H1 (cell line): ENCODE measurements at regions not wholly inside any gene's neighbourhood (a gene's known extent, or its start where the extent isn't known, plus 50 kb on each side); places are given as distances from the start of the nearest gene placed in this dataset.

ENCODE experiments used
- CHD2 ChIP-seq: IDR thresholded peaks from 2 replicates; pipeline ENCODE4 v1.6.1; 2012; ENCODE audit warnings: low read length, improper control_type of control experiment
- CTCF ChIP-seq, 3 experiments: IDR thresholded peaks; 1 replicate in 2 of 3; 2 replicates in 1 of 3; pipeline versions ENCODE4 v1.5.1 to v1.6.1; 2011; ENCODE audit warnings: low read length in 3 of 3, mild to moderate bottlenecking in 3 of 3, inconsistent platforms in 2 of 3, low read depth in 1 of 3, moderate library complexity in 1 of 3; ENCODE audit not compliant: insufficient read depth in 1 of 3; ENCODE audit errors: control extremely low read depth in 1 of 3
- EZH2 ChIP-seq: fragments of 200-600 bp; sonication (generic); IDR thresholded peaks from 2 replicates; pipeline ENCODE4 v1.7.1; 2012; ENCODE audit warnings: low read depth, mild to moderate bottlenecking, moderate library complexity, low read length, inconsistent platforms; ENCODE audit not compliant: severe bottlenecking
- GTF2F1 ChIP-seq: IDR thresholded peaks from 2 replicates; pipeline ENCODE4 v1.6.1; 2012; ENCODE audit warnings: low read depth, low read length, improper control_type of control experiment, borderline replicate concordance
- KDM1A ChIP-seq: fragments of 200-600, 300-600 bp; sonication (generic); IDR thresholded peaks from 2 replicates; pipeline ENCODE4 v1.7.1; 2016; ENCODE audit warnings: mild to moderate bottlenecking, low read length, borderline replicate concordance
- POLR2AphosphoS5 ChIP-seq: IDR thresholded peaks from 2 replicates; pipeline ENCODE4 v1.6.1; 2011; ENCODE audit warnings: low read depth, low read length
- SIX5 ChIP-seq: IDR thresholded peaks from 2 replicates; pipeline ENCODE4 v1.6.1; 2011; ENCODE audit warnings: mild to moderate bottlenecking, low read depth, low read length
- SP1 ChIP-seq: IDR thresholded peaks from 2 replicates; pipeline ENCODE4 v1.6.1; 2011; ENCODE audit warnings: low read depth, low read length
- TAF1 ChIP-seq: IDR thresholded peaks from 2 replicates; pipeline ENCODE4 v1.6.1; 2011; ENCODE audit warnings: mild to moderate bottlenecking, low read depth, low read length
- TF ChIP-seq, protein P1 (sequence below): IDR thresholded peaks from 2 replicates; pipeline ENCODE4 v1.6.1; 2012; ENCODE audit warnings: low read length, inconsistent platforms

DNA sequence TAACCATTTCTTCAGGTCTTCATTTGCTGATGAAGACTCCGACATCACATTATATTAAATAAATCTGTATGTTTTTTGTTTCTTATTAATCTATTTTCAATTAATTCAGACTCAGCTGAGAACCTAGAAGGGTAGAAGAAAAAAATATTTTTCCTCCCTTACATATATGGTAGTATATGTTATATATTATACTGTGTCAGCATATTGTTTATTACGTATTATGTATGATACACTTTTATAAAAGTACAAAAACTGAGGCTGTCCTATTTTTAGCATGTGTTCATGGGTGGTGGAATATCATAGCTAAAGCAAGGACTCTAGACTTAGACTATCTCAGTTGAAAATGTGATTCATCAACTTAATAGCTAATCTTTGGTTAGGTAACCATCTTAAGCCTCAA, 149.3 kb downstream of the CENPC start:
- TF ChIP-seq CTCF (IDR thresholded peaks at IDR 0.05; ENCODE audit: control extremely low read depth in 1 of 3, insufficient read depth in 1 of 3, low read depth in 1 of 3, low read length in 3 of 3), result no peak
- no peak for TF ChIP-seq SIX5
- no peak for TF ChIP-seq SP1
- TF ChIP-seq, protein P1, sequence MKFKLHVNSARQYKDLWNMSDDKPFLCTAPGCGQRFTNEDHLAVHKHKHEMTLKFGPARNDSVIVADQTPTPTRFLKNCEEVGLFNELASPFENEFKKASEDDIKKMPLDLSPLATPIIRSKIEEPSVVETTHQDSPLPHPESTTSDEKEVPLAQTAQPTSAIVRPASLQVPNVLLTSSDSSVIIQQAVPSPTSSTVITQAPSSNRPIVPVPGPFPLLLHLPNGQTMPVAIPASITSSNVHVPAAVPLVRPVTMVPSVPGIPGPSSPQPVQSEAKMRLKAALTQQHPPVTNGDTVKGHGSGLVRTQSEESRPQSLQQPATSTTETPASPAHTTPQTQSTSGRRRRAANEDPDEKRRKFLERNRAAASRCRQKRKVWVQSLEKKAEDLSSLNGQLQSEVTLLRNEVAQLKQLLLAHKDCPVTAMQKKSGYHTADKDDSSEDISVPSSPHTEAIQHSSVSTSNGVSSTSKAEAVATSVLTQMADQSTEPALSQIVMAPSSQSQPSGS, result no peak
- no peak for TF ChIP-seq EZH2
- TF ChIP-seq POLR2AphosphoS5, result no peak
- TF ChIP-seq CHD2, result no peak
- no peak for TF ChIP-seq TAF1
- TF ChIP-seq GTF2F1, result no peak
- TF ChIP-seq KDM1A, result no peak
